SK-N-MC (cell line): ENCODE measurements at regions not wholly inside any gene's neighbourhood (a gene's known extent, or its start where the extent isn't known, plus 50 kb on each side); places are given as distances from the start of the nearest gene placed in this dataset.

Experiments
- EZH2 ChIP-seq: fragments of 200-600 bp; sonication (generic); IDR thresholded peaks from one replicate; pipeline ENCODE4 v1.6.1; 2017; ENCODE audit warnings: antibody characterized with exemption
- POLR2AphosphoS5 ChIP-seq: IDR thresholded peaks from 2 replicates; pipeline ENCODE4 v1.6.1; 2012; ENCODE audit warnings: mild to moderate bottlenecking, low read depth, low read length, borderline replicate concordance

DNA sequence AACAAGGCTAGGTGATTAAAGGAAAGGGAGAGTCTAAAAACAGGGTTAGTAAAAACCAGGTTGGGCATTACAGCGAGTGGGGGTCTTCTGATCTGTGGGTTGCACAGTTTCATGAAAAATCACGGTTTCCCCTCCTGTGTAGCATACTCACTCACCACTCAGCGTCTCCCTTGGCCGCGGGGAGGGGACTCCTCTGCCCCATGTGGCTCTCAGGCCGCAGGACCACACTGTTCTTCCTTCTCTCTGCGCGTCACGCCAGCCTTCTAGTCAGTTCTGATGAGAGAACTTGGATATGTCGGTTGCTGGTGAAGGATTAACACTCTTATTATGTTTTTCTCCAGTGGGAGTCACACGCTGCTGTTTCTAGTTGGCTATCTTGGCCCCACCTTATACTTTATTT lies 254.6 kb upstream of the LRRC7 start:
- TF ChIP-seq POLR2AphosphoS5 (no peak), EZH2 (no peak)
